GM19463 (cell line): ENCODE measurements at regions not wholly inside any gene's neighbourhood (a gene's known extent, or its start where the extent isn't known, plus 50 kb on each side); places are given as distances from the start of the nearest gene placed in this dataset.
A peak's percentile ranks its signal among the peaks of the same experiment; 100 is the strongest.
"Not testable (repeated sequence)": the region's sequence is repeated elsewhere in the genome, so short reads cannot be mapped to it uniquely, and the experiment has no call there.

Source experiments
- ATAC-seq: cut with Tn5 transposase; IDR thresholded peaks from one replicate; pipeline ENCODE4 v1.9.1; 2021; ENCODE audit warnings: mild to moderate bottlenecking, moderate library complexity; ENCODE audit not compliant: unreplicated experiment

- ATAC-seq: no peak
These were observed 51.6 kb upstream of the CNTLN start for GRCh38 chr9:17083258-17083657.

GRCh38 chr9:17082343-17083064, 52.3 kb upstream of the CNTLN start:
- ATAC-seq: no peak

DNA sequence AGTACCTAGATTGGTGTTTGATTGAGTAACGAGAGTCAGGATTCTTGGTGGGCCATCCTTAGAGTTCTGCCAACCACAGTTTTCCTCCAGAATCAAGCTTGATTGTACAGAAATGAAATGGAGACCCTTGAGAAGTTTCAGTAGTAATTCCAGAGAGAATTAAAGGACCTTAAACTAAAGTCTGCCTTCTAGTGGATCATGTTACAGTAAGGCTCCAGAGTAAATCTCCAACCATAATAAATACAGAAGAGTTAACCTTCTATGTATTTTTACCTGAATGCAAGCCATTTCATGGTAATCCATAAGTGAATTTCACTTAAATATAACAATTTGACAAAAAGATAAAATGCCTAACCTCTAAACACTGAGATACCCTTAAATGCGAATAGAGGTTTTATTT, 53.0 kb upstream of the CNTLN start:
- ATAC-seq: no peak

GRCh38 chr9:17081351-17081750, 53.5 kb upstream of the CNTLN start:
- no peak for ATAC-seq

DNA sequence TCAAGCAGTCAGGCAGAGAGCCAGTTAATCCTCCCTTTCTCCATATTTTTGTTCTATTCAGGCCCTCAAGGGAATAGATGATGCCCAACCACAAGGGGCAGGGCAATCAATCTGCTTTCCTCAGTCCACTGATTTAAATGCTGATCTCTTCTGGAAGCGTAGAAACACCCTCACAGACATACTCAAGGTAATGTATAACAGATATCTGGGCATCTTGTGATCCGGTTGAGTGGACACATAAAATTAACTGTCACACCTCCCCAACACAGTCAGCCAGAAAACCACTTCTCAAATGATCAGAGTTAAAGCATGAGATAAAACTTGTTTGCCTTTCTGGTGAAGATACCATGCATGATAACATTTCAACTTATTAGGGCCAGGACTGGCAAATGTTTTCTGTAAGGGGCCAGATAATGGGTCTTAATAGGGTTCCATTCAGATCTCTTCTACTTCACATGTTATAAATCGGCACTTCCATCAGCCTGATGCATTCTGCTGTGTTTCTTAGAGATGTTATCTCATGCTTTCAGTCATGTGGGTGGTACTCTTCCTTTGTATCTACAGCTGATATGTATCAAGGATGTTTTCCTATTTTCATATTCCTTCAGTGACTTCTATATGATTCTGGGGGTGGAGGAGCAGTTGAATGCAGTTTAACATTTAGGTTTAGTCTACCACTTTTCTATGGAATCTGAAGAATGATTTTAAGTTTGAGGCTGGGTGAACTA, 58.9 kb upstream of the CNTLN start:
- ATAC-seq: peak; percentile 75

GRCh38 chr9:17075146-17075757, 59.6 kb upstream of the CNTLN start:
- no peak for ATAC-seq

- ATAC-seq: not testable (repeated sequence)
These were observed 62.3 kb upstream of the CNTLN start for GRCh38 chr9:17072563-17072962.

- ATAC-seq: no peak
These were observed 66.2 kb upstream of the CNTLN start for GRCh38 chr9:17068671-17069070.

DNA sequence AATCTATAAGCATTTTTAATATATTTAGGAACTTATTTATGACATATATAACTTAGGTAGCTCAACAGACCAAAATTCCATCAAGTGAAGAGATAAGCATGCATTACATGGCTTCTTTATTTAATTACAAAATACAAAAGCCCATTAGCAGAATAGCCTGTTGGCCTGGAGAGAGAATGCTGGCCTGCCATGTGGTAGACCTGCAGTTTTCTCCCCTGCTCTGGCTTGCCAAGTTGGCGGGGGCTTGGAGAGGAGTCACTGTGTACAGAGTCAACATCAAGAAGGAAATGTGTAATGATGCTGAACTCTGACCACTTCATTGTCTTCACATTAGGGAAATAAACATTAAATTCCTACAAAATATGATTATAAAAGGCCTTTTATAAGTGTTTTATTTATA, 69.8 kb upstream of the CNTLN start:
- ATAC-seq: no peak

DNA sequence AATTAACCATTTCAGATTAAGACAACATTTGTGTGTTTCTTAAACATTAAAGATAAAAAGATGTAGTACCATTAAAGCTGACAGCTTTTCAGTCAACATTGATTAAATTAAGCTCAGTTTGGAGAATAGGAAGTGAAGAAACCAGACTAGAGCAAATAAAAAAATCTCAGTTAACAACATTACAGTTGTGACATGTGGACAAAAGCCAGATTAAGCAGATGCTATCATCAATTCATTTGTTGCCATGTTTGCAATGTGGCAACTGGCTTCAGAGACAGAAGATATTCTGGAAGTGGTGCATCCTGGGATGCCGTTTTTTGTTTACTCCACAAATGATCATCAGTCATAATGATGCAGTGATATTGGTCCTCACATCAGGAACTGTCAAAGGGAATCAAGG, 70.3 kb upstream of the CNTLN start:
- ATAC-seq: no peak

DNA sequence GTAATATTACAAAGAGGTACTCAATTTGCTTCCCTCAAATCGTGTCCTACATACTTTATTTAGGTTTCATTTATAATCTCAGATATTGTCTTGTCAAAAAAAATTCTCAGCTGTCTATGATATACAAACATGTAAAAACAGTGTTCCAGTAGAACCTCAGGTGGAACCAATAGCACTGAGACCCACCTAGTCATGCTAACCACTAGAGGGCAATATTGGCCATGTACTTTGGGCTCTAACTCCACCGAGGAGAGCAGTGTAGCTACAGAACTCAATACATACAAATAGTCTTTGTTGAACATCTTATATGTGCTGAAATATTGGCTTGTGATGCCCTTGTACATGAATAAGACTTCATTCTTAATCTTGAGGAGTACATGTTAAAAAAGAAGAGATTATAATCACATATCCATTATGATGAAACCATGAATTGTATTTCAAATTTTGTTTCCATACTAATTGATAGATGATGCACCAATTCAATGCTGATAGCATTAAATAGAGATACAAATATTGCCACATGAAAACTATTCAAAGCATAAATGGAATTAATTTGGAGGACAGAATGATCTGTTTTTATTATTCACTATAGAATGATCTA, 71.2 kb upstream of the CNTLN start:
- peak; percentile 94 for ATAC-seq

GRCh38 chr9:17062497-17062896, 72.3 kb upstream of the CNTLN start:
- ATAC-seq: no peak

- ATAC-seq: no peak
These were observed 74.4 kb upstream of the CNTLN start for GRCh38 chr9:17060450-17060849.

DNA sequence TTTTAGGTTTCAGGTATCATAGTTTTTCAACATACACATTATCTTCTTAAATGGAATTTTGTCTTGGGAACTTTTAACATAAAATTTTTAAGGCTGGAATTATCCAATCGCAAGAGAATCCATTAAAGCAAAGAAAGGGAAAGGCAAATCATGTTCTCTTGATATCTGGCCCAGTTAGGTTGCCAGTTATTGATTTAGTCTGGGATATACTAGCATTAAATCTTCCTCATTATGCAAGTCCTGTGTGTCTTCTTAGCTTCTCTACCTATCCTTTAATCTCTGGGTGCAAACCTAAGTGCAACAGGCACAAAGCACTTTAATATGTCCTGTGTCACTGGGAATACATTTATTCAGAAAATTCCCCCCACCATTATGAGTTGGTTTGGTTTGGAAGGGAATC, 75.4 kb upstream of the CNTLN start:
- no peak for ATAC-seq

DNA sequence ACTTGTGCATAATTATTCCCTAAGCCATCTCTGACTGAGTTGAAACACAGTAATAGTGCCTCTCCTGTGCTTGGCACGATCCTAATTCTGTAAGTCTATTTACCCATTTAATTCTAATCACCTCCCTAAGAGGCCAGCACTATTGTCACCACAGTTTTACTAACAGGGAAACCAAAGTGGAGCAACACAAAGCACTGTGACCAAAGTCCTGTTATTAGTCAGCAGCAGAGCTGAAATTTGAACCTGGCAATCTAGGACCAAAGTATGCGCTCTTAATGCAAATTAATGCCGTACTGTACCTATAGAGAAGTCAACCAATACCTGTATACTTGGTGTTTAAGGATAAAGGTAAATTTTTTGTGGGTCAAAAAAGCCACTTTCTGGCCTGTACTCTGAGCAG, 77.1 kb upstream of the CNTLN start:
- no peak for ATAC-seq

DNA sequence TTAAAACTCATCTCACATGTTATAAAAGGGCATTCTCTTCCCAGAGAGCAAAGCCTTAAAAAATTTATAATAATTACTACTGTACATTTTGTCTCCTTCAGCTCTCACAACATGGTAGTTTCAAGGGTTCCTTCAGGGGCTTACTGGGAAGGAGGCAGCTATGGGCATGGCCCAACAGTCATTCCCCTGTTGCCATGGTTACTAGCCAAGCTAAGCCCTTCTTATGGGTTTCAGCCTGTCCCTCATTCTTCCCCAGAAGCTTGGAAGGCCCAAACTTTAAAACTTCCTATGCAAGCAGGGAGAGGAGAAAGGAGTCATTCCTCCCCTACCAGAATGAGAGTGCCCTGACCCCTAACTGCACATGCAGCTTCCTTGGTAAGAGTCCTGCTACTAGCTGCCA, 82.2 kb upstream of the CNTLN start:
- ATAC-seq: no peak

DNA sequence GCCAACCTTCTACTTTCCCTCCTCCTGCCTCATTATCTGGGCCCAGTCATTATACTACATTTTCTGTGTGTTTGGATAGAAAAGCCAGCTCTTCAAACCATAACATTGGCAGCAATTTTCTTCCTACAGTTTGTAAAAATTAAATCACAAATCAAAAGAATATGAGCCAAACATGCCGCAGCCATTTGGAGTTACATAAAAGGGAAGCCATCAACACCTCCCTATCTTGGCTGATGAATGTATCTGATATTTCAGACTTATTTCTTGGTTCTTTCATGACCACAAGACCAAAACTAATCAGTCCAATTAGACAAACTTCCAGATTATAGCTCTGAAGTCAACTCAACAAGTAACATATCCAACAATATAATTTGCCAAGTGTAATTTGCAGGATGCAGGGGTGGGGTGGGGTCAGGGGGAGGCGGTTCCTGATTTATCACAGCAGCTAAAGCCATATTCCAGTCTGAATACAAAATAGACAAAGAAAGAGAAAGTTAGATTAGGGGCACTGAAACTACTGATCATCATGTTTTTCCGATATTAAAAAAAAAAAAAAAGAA, 89.4 kb upstream of the CNTLN start:
- ATAC-seq: no peak

GRCh38 chr9:17031546-17031945, 103.3 kb upstream of the CNTLN start:
- ATAC-seq: no peak

DNA sequence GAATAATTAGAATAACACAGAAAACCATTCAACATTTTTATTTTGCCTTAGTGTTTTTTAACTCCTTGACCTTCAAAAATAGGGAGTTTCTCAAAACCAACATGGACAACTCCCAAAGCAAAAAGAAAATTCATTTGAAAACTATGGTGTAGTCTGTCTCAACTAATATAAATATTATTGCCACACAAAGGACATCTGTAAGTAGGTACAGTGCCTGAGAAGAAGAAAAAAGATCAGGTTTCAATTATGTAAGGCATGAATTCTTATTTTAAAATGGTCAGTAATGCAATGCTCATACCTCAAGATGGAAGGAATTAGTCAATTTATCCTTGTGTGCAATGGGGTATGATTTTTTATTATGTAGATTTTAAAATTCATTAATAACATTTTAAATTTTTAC, 109.6 kb upstream of the CNTLN start:
- ATAC-seq: no peak

GRCh38 chr9:17024129-17024528, 110.7 kb upstream of the CNTLN start:
- ATAC-seq: no peak

DNA sequence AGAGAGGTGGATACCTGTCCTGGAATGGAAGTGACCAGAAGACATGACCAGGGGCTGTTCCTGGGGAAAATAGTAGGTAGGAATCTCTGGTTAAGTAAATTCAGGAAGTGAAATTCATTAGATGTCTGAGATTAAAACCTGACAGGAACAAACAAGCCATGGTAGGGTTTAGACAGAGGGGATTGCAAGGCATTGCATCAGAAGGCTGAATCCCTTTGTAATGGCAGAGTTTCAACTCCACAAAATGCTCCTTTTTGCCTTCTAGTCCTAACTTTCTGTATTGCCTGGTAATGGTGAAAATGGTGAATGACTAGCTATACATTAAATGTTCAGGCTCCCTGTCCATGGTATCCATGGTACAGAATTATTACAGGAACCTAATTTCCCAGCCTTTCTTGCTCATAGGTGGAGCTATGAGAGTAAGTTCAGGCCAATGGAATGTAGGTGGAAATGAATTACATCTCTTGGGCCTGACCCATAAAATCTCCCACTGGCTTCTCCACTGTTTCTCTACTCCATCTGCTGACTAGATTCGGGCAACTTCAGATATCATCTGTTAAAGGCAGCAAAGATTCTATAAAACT, 113.4 kb upstream of the CNTLN start:
- no peak for ATAC-seq
